Brain microvascular endothelial cell (primary cell): ENCODE measurements at regions not wholly inside any gene's neighbourhood (a gene's known extent, or its start where the extent isn't known, plus 50 kb on each side); places are given as distances from the start of the nearest gene placed in this dataset.
"Not testable (repeated sequence)": the region's sequence is repeated elsewhere in the genome, so short reads cannot be mapped to it uniquely, and the experiment has no call there.

ENCODE experiments used
- DNase-seq: peaks from one replicate; pipeline ENCODE4 v3.0.0-alpha.2; 2020
- H3K27ac ChIP-seq: fragments of 250-450 bp; sonication (Bioruptor Pico); 2 replicates; pipeline ENCODE4 v1.5.1; 2020; ENCODE audit warnings: mild to moderate bottlenecking, moderate library complexity
- H3K27me3 ChIP-seq: fragments of 250-450 bp; sonication (Bioruptor Pico); replicated peaks from 2 replicates; pipeline ENCODE4 v1.5.1; 2020; ENCODE audit warnings: mild to moderate bottlenecking
- H3K36me3 ChIP-seq: fragments of 250-450 bp; sonication (Bioruptor Pico); replicated peaks from 2 replicates; pipeline ENCODE4 v1.5.1; 2020; ENCODE audit warnings: mild to moderate bottlenecking
- H3K4me3 ChIP-seq: 2 replicates; pipeline ENCODE4 v1.5.1; 2011; ENCODE audit warnings: low read depth, mild to moderate bottlenecking, control low read depth, low read length, moderate library complexity
- in situ Hi-C: cut with HindIII; loops from 2 replicates; pipeline ENCODE4 v1.10.0; 2017; ENCODE audit warnings: low sequenced_read_pairs, low pct_ligation_motif_present
- TF ChIP-seq, protein P1 (sequence below): IDR thresholded peaks from 2 replicates; pipeline ENCODE4 v1.5.1; 2011; ENCODE audit warnings: low read depth, mild to moderate bottlenecking, moderate library complexity, low read length, control low read depth, inconsistent platforms; ENCODE audit errors: missing control alignments

DNA sequence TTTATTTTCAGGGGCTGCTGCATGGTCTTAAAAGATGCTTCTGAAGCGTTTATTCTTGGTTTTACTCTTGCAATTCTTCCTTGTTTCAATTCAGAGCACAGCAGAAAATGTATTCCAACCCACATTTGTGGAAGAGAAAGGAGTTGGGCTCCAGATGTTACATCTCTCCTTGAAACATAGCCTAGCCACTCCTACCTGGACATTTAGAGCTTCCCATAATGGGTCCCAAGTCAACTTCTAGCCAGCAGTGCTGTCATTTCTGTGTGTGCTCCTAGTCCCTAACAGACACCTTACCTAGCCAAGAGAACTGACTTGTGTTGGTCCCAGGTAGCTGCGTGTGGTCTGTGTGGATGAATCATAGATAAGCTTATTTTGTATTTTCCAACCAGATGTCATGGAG is 61.2 kb upstream of the ANKRD55 start:
- no peaks in the 10 kb centered on the region for H3K36me3 ChIP-seq
- no peak overlapping the region for H3K4me3 ChIP-seq
- in situ Hi-C loops, result no loop called here
- no peaks in the 10 kb centered on the region for H3K27me3 ChIP-seq
- H3K27ac ChIP-seq, result no peak overlapping the region
- TF ChIP-seq, protein P1, sequence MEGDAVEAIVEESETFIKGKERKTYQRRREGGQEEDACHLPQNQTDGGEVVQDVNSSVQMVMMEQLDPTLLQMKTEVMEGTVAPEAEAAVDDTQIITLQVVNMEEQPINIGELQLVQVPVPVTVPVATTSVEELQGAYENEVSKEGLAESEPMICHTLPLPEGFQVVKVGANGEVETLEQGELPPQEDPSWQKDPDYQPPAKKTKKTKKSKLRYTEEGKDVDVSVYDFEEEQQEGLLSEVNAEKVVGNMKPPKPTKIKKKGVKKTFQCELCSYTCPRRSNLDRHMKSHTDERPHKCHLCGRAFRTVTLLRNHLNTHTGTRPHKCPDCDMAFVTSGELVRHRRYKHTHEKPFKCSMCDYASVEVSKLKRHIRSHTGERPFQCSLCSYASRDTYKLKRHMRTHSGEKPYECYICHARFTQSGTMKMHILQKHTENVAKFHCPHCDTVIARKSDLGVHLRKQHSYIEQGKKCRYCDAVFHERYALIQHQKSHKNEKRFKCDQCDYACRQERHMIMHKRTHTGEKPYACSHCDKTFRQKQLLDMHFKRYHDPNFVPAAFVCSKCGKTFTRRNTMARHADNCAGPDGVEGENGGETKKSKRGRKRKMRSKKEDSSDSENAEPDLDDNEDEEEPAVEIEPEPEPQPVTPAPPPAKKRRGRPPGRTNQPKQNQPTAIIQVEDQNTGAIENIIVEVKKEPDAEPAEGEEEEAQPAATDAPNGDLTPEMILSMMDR, result no peak
- no peak for DNase-seq

DNA sequence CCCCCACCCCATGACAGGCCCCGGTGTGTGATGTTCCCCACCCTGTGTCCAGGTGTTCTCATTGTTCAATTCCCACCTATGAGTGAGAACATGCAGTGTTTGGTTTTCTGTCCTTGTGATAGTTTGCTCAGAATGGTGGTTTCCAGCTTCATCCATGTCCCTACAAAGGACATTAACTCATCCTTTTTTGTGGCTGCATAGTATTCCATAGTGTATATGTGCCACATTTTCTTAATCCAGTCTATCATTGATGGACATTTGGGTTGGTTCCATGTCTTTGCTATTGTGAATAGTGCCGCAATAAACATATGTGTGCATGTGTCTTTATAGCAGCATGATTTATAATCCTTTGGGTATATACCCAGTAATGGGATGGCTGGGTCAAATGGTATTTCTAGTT is 59.7 kb upstream of the ANKRD55 start:
- DNase-seq, in situ Hi-C loops, H3K4me3 ChIP-seq: not testable (repeated sequence)

DNA sequence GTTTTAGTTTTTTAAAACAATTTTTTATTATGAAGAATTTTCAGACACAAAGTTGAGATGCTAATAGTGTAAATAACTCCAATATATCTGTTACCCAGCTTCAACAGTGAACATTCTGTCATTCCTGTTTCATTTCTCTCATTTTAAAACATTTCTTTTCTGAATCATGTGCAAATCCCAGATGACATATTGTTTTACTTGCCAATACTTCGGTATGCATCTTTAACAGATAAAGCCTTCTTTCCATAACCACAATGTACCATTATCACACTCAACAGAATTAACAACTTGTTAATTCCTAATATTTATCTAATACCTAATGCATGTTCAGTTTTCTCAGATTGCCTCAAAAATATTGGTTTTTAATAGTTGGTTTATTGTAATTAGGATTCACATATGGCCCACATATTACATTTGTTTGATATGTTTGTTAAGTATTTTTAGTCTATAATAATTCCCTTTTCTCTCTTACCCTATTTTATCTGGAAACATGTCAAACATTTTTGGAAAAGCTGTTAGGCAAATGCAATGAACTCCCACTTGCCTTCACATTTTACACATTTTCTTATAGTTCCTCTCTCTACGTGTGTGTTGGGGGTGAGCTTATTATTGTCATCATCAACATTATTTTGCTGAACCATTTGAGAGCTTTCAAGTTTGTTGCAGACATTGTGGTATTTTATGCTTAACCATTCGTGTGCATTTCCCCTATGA is 58.7 kb upstream of the ANKRD55 start:
- in situ Hi-C loops, result no loop called here
- Histone ChIP-seq H3K4me3 (no peak overlapping the region), H3K36me3 (no peaks in the 10 kb centered on the region), H3K27me3 (no peaks in the 10 kb centered on the region), H3K27ac (no peak overlapping the region)
- DNase-seq, result no peak
- TF ChIP-seq, protein P1, result no peak

More for the DNA sequence above, 59.7 kb upstream of the ANKRD55 start:
- H3K27ac ChIP-seq, H3K36me3 ChIP-seq, H3K27me3 ChIP-seq: not testable (repeated sequence)

DNA sequence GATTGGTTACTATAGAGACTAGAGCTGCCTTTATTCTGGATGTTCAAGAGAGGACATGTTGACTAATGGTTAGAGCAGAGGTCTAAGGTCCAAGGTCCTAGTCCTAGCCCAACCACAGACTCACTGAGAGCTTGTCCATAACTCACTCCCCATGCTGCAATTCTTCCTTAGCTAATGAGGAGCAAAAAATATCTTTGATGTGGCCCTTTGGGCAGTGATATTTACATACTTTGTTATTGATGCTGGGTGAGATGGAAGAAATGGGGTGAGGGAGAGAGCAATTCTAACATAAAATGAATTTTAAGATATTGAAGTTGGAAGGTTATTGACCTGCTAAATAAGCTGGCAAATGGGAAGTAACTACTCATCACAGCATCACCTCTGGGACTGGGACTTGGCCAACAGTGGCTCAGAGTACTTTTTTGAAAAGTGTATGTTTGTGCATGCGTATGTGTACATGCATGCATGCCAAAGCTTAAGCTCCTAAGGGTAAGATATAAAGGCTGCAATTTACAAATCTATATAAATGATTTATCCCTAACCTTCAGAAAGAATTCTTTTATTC is 58.0 kb upstream of the ANKRD55 start:
- Histone ChIP-seq H3K36me3 (no peaks in the 10 kb centered on the region), H3K27me3 (no peaks in the 10 kb centered on the region), H3K27ac (no peak overlapping the region), H3K4me3 (no peak overlapping the region)
- DNase-seq, result no peak
- in situ Hi-C loops, result no loop called here
- TF ChIP-seq, protein P1, result no peak

DNA sequence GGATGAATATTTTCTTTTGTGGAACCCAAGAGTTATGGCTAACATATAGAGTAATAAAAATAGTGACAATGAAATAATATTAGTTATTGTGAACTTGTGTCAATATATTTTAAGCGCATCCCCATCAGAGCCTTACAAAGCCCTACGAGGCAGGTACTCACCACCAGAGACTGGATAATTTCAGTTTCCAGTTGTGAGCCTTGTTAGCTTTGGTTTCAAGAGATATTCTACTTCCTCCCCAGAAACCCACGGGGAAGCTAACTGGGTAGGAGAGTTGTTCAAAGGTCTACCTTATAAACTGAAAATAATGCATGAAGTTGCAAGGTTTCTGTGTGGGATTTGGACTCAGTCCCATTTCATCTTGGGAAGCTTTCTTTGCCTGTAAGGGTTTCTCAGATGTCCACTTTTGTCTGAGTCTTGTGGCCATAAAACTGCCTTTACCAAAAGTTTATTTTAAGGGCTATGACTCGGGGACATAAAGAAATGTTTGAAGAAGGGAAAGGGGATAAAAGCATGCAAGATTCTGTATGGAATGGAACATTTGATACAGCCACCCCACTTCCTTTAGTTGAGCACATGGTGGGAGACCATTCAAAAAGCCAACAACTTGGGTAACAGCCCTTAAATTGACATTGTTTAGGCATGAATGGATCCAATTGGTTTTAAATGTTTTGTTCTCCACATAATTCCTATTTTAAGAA is 57.4 kb upstream of the ANKRD55 start:
- H3K36me3 ChIP-seq, result no peaks in the 10 kb centered on the region
- TF ChIP-seq, protein P1, result no peak
- no peak for DNase-seq
- in situ Hi-C loops, result no loop called here
- H3K27me3 ChIP-seq, result no peaks in the 10 kb centered on the region
- no peak overlapping the region for H3K4me3 ChIP-seq
- H3K27ac ChIP-seq, result no peak overlapping the region

DNA sequence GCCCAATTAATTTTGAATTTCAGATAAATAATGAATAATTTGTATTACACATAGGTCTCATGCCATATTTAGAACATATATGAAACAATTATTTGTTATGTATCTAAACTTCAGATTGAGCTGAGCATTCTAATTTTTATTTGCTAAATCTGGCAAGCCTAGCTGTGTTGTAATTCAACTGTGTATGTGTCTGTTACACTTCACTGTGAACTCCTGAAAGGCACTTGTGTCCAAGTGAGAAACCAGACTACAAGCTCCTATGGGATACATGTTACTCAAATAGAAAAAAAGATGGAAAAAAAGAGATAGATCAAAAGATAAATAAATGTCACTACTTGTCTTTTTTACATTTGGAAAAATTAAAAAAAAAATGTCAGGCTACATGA is 56.5 kb upstream of the ANKRD55 start:
- DNase-seq, result no peak
- no peaks in the 10 kb centered on the region for H3K36me3 ChIP-seq
- H3K4me3 ChIP-seq, result no peak overlapping the region
- in situ Hi-C loops, result no loop called here
- TF ChIP-seq, protein P1, result no peak
- no peaks in the 10 kb centered on the region for H3K27me3 ChIP-seq
- no peak overlapping the region for H3K27ac ChIP-seq
